Activated CD4-positive, alpha-beta memory T cell treated with anti-CD3 and anti-CD28 coated beads for 36 hours (primary cell): ENCODE measurements at regions not wholly inside any gene's neighbourhood (a gene's known extent, or its start where the extent isn't known, plus 50 kb on each side); places are given as distances from the start of the nearest gene placed in this dataset.

ENCODE experiments used
- CTCF ChIA-PET: fragments of 350-600 bp; sonication (Branson Sonifier 250); formaldehyde crosslinking; loops from one replicate; lab custom pipeline; 2021; ENCODE audit warnings: antibody characterized with exemption, inconsistent platforms; lab: Charles Lee
- POLR2A ChIA-PET: fragments of 350-600 bp; sonication (Branson Sonifier 250); formaldehyde crosslinking; loops from one replicate; lab custom pipeline; 2021; ENCODE audit warnings: antibody characterized with exemption; lab: Charles Lee
- DNase-seq: peaks from one replicate; pipeline ENCODE4 v3.0.0-alpha.2; 2020
- H3K27ac Mint-ChIP-seq: one replicate; pipeline ENCODE4 v1.8.0; 2021; ENCODE audit warnings: mixed read lengths
- H3K27me3 Mint-ChIP-seq: one replicate; pipeline ENCODE4 v1.8.0; 2021; ENCODE audit warnings: mixed read lengths
- H3K36me3 Mint-ChIP-seq: one replicate; pipeline ENCODE4 v1.8.0; 2021; ENCODE audit warnings: mixed read lengths
- H3K4me1 Mint-ChIP-seq: one replicate; pipeline ENCODE4 v1.8.0; 2021; ENCODE audit warnings: low read depth, mixed read lengths
- H3K4me3 Mint-ChIP-seq: one replicate; pipeline ENCODE4 v1.8.0; 2021; ENCODE audit warnings: mild to moderate bottlenecking, mixed read lengths
- H3K9me3 Mint-ChIP-seq: one replicate; pipeline ENCODE4 v1.8.0; 2021; ENCODE audit warnings: mixed read lengths
- intact Hi-C: fragments of 100-400 bp; cut with micrococcal nuclease; formaldehyde crosslinking; loops from one replicate; pipeline ENCODE4 v1.15.1; 2023

DNA sequence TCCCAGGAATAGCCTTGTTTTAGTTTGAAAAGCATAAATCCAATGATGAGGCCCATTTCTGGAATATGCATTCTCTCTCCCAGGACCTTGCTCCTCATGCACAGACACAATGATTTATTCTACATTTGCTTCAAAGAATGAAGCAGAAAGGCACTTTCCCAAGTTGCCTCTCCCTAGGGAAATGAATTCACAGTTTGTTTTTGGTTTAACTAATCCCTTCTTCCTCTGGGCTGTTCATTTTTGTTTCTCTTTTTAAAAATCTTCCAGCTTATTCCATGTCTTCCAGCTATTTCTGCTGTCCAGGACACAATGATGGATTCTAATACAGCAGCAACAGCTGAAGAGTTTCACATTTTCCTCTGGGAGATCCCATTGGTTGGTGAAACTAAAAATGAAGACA lies 1529.2 kb upstream of the TENM4 start:
- intact Hi-C loops: no loop called here
- ChIA-PET POLR2A (no interaction called here), CTCF (no interaction called here)

DNA sequence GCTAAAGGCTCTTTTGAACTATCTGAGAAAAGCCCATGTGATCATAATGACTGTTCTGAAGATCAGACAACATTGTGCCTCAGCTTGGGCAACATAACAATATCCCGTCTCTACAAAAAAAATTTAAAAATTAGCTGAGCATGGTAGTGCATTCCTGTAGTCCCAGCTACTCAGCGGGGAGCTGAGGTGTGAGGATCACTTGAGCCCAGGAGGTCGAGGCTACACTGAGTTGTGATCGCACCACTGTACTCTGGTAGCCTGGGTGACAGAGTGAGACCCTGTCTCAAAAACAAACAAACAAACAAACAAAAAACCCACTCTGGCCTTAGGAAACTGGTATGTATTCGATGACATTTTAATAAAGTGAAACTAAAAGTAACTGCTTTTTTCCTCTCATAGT lies 1526.8 kb upstream of the TENM4 start:
- intact Hi-C loops: no loop called here
- ChIA-PET POLR2A (no interaction called here), CTCF (no interaction called here)
- no peak for DNase-seq
- no peak overlapping the region for H3K4me3 Mint-ChIP-seq
- no peaks in the 10 kb centered on the region for H3K27me3 Mint-ChIP-seq
- H3K27ac Mint-ChIP-seq: no peak overlapping the region
- H3K4me1 Mint-ChIP-seq: no peaks in the 10 kb centered on the region
- H3K36me3 Mint-ChIP-seq: no peaks in the 10 kb centered on the region
- H3K9me3 Mint-ChIP-seq: peaks cover 19% of the 10 kb centered on the region

More for the DNA sequence above, 1529.2 kb upstream of the TENM4 start:
- Mint-ChIP-seq H3K27me3 (no peaks in the 10 kb centered on the region), H3K27ac (no peak overlapping the region), H3K4me1 (no peaks in the 10 kb centered on the region), H3K9me3 (peaks cover 11% of the 10 kb centered on the region), H3K4me3 (no peak overlapping the region), H3K36me3 (no peaks in the 10 kb centered on the region)
- DNase-seq: no peak

DNA sequence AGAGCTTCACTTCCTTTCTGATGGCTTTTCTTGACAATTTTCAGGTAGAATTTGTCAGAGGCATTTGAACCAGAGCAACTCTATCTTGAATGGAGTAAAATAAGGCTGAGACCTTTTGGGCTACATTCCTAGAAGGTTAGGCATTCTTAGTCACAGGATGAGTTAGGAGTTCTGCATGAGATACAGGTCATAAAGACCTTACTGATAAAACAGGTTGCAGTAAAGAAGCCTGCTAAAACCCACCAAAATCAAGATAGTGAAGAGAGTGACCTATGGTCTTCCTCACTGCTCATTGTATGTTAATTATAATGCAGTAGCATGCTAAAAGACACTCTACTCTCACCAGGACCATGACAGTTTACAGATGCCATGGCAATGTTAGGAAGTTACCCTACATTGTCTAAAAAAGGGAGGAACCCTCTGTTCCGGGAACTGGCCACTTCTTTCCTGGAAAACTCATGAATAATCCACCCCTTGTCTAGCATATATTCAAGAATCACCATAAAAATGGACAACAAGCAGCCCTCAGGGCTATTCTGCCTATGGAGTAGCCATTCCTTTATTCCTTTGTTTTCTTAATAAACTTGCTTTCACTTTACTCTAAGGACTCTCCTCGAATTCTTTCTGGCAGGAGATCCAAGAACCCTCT lies 1519.7 kb upstream of the TENM4 start:
- Mint-ChIP-seq H3K36me3 (no peaks in the 10 kb centered on the region), H3K4me3 (no peak overlapping the region), H3K4me1 (no peaks in the 10 kb centered on the region), H3K27me3 (no peaks in the 10 kb centered on the region), H3K9me3 (peaks cover 18% of the 10 kb centered on the region), H3K27ac (no peak overlapping the region)
- POLR2A ChIA-PET: no interaction called here
- intact Hi-C loops: no loop called here
- CTCF ChIA-PET: no interaction called here
- DNase-seq: no peak

DNA sequence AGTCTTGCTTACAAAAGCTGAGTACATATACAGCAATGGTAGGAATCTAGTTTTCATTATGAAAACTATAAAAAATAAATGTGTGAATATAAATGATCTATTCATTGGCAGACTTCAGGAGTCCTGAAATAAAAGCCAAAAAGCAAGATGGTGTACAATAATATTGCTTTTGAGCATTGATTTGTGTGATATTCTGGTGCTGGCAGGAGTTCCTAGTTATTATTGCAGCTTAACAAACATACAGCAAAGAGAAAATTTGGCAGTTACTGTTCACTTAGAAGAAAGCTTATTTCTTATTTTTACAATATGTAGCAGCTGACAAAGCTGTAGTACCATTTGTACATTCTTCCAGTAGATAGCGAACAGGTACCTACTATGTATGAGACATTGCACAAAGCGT lies 1518.9 kb upstream of the TENM4 start:
- no peak overlapping the region for H3K27ac Mint-ChIP-seq
- no peaks in the 10 kb centered on the region for H3K36me3 Mint-ChIP-seq
- H3K4me3 Mint-ChIP-seq: no peak overlapping the region
- intact Hi-C loops: no loop called here
- DNase-seq: no peak
- ChIA-PET CTCF (no interaction called here), POLR2A (no interaction called here)
- peaks cover 16% of the 10 kb centered on the region for H3K9me3 Mint-ChIP-seq
- H3K4me1 Mint-ChIP-seq: no peaks in the 10 kb centered on the region
- no peaks in the 10 kb centered on the region for H3K27me3 Mint-ChIP-seq

DNA sequence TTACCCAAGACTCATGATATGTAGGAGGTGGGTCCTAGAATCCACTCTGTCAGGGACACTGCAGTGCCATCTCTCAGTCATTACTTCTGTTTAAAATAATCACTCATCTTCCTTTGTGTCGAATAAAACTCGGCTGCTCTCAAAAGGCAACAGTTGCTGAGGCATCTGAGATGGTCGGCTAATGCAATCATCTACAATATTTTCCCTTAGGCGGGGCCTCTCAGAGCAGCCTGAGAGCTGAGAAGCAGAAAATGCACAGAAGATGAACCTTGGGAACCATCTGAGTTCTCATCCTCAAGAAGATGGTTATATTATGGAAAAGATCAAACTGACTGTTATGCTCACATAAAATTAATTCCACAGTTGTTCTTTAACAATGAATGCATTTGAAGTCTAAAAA lies 1518.2 kb upstream of the TENM4 start:
- H3K36me3 Mint-ChIP-seq: no peaks in the 10 kb centered on the region
- intact Hi-C loops: no loop called here
- POLR2A ChIA-PET: no interaction called here
- no peaks in the 10 kb centered on the region for H3K27me3 Mint-ChIP-seq
- DNase-seq: no peak
- H3K4me3 Mint-ChIP-seq: no peak overlapping the region
- peaks cover 12% of the 10 kb centered on the region for H3K9me3 Mint-ChIP-seq
- H3K4me1 Mint-ChIP-seq: no peaks in the 10 kb centered on the region
- CTCF ChIA-PET: no interaction called here
- no peak overlapping the region for H3K27ac Mint-ChIP-seq

DNA sequence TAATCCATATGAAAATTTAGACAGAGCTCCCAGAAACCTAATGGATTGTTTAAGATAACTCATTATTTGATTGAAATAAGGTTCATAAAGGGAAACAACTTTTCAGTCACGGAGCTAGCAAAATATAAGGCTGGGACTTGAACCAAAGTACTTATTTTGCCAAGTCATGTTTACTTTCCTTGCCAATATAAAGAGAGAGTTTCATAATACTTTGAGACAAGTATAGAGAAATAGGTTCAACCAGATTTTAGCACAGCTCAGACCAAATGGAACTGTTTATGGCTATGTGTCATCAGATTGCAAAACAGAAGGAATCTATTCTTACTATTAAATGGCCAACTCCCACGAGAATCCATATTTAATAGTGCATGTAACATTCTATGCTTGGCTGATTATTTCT lies 1517.5 kb upstream of the TENM4 start:
- Mint-ChIP-seq H3K36me3 (no peaks in the 10 kb centered on the region), H3K27me3 (no peaks in the 10 kb centered on the region), H3K4me3 (no peak overlapping the region), H3K9me3 (peaks cover 12% of the 10 kb centered on the region), H3K4me1 (no peaks in the 10 kb centered on the region), H3K27ac (no peak overlapping the region)
- DNase-seq: no peak
- ChIA-PET CTCF (no interaction called here), POLR2A (no interaction called here)
- intact Hi-C loops: no loop called here

DNA sequence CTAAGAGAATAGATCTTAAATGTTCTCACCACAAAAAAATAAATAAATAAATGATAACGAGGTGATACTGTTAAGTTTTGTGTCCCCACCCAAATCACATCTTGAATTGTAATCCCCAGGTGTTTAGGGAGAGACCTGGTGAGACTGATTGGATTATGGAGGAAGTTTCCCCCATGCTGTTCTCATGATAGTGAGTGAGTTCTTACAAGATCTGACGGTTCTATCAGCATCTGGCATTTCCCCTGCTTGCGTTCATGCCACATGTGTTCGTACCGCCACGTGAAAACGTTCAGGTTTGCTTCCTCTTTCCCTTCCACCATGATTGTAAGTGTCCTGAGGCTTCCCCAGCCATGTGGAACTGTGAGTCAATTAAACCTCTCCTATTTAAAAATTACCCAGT lies 1514.8 kb upstream of the TENM4 start:
- ChIA-PET POLR2A (no interaction called here), CTCF (no interaction called here)
- H3K27ac Mint-ChIP-seq: no peak overlapping the region
- no peaks in the 10 kb centered on the region for H3K36me3 Mint-ChIP-seq
- no peak for DNase-seq
- peaks cover 3% of the 10 kb centered on the region for H3K9me3 Mint-ChIP-seq
- intact Hi-C loops: no loop called here
- no peaks in the 10 kb centered on the region for H3K27me3 Mint-ChIP-seq
- no peaks in the 10 kb centered on the region for H3K4me1 Mint-ChIP-seq
- H3K4me3 Mint-ChIP-seq: no peak overlapping the region

DNA sequence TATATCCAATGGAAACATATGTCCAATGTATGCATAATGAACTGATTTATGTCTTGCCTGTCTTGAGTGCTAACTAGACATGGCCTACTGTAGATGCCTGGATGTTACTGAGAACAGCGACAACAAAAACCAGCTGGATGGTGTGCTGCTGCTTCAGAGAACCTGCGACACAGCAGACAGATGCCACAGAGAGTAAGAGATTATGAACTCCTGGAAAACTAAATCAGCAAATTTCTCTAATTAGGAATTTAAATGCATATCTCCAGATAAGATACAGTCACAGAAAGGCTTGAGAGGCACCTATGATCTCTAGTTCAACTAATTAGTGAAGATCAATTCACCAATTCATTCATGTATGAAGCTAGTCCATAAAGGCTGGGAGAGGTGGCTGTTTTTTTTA lies 1508.0 kb upstream of the TENM4 start:
- CTCF ChIA-PET: no interaction called here

DNA sequence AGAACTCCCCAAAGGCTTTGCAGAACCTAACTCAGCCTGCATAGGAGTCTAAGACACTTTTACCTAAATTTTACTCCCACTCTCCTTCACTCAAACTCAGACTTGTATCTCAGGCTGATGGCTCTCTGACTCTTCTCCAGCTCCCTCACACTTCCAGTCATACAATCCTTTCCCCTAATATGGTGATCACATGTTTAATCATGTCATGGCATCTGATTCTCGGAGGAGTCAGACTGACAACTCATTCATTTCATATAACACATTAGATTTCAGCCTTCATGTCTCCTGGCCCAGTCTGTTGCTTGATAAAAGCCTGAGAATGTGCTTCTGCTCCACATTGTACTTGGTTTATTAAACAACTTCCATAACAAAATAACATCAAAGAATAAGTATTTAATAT lies 1503.9 kb upstream of the TENM4 start:
- Mint-ChIP-seq H3K27ac (no peak overlapping the region), H3K36me3 (no peaks in the 10 kb centered on the region), H3K4me1 (no peaks in the 10 kb centered on the region), H3K4me3 (no peak overlapping the region), H3K9me3 (peaks cover 9% of the 10 kb centered on the region), H3K27me3 (no peaks in the 10 kb centered on the region)
- no peak for DNase-seq
- intact Hi-C loops: no loop called here
- POLR2A ChIA-PET: no interaction called here
- CTCF ChIA-PET: no interaction called here

More for the DNA sequence above, 1508.0 kb upstream of the TENM4 start:
- no peaks in the 10 kb centered on the region for H3K27me3 Mint-ChIP-seq
- H3K36me3 Mint-ChIP-seq: no peaks in the 10 kb centered on the region
- peaks cover 15% of the 10 kb centered on the region for H3K9me3 Mint-ChIP-seq
- no peak for DNase-seq
- H3K4me3 Mint-ChIP-seq: no peak overlapping the region
- POLR2A ChIA-PET: no interaction called here
- H3K4me1 Mint-ChIP-seq: no peaks in the 10 kb centered on the region
- intact Hi-C loops: no loop called here
- no peak overlapping the region for H3K27ac Mint-ChIP-seq

DNA sequence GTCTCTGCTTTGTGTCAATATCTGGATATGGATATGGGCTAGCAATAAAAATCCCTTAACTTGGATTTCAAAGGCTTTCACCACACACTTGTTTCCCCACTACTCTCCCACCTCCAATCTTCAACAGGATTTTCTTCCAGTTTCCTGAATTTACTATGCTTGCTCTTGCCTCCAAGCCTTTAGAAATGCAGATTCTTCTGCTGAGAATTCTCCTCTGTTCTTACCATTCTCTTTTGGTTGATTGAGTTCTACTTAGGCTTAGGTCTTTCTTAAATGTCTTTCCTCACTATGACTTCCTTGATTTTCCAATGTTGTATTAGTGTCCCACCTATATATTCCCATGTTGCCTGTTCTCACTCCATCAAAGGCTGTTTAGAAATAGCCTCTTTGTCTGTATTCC lies 1502.4 kb upstream of the TENM4 start:
- Mint-ChIP-seq H3K9me3 (peaks cover 9% of the 10 kb centered on the region), H3K4me1 (no peaks in the 10 kb centered on the region), H3K27me3 (no peaks in the 10 kb centered on the region), H3K36me3 (no peaks in the 10 kb centered on the region), H3K4me3 (no peak overlapping the region), H3K27ac (no peak overlapping the region)
- ChIA-PET POLR2A (no interaction called here), CTCF (no interaction called here)
- no peak for DNase-seq
- intact Hi-C loops: no loop called here

DNA sequence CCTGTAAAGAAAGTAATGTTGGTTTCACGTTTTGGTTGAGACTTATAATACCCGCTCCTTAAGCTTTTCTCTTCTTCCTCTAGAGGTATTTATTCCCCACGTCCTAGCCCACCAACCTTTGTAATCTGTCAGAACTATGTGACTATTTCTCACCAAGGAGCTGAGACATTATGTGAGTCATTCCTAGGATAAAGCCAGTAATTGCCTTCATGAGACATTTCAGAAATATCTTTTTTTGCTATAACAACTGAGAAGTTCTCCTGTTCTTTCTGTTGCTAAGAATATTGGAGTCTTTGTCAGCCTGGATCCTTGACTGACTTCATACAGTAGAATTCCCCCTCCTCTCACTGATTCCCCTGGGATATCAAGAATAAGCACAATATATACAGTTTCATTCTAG lies 1497.0 kb upstream of the TENM4 start:
- H3K4me3 Mint-ChIP-seq: no peak overlapping the region
- no peaks in the 10 kb centered on the region for H3K36me3 Mint-ChIP-seq
- H3K27ac Mint-ChIP-seq: no peak overlapping the region
- intact Hi-C loops: no loop called here
- no peaks in the 10 kb centered on the region for H3K4me1 Mint-ChIP-seq
- ChIA-PET CTCF (no interaction called here), POLR2A (no interaction called here)
- no peaks in the 10 kb centered on the region for H3K27me3 Mint-ChIP-seq
- peaks cover 4% of the 10 kb centered on the region for H3K9me3 Mint-ChIP-seq
- DNase-seq: no peak

DNA sequence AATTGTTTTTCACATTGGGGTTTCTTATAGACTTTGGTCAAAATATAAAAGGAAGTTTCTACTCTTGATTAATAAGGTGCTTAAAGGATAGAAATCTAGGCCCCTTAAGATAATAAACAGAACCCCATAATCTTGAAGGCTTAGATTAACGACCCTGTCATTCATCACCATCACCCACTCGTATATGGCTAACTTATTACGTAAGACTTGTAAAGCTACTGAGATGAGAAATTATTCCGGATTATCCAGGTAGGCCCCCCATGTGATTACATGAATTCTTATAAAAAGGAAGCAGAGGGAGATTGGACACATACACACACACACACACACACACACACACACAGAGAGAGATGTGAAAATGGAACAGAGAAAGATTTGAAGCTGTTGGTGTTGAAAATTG lies 1489.2 kb upstream of the TENM4 start:
- H3K4me1 Mint-ChIP-seq: no peaks in the 10 kb centered on the region
- CTCF ChIA-PET: no interaction called here
- intact Hi-C loops: no loop called here
- DNase-seq: no peak
- no peaks in the 10 kb centered on the region for H3K27me3 Mint-ChIP-seq
- no peak overlapping the region for H3K4me3 Mint-ChIP-seq
- no peaks in the 10 kb centered on the region for H3K36me3 Mint-ChIP-seq
- H3K9me3 Mint-ChIP-seq: peaks cover 16% of the 10 kb centered on the region
- H3K27ac Mint-ChIP-seq: no peak overlapping the region
- POLR2A ChIA-PET: no interaction called here

DNA sequence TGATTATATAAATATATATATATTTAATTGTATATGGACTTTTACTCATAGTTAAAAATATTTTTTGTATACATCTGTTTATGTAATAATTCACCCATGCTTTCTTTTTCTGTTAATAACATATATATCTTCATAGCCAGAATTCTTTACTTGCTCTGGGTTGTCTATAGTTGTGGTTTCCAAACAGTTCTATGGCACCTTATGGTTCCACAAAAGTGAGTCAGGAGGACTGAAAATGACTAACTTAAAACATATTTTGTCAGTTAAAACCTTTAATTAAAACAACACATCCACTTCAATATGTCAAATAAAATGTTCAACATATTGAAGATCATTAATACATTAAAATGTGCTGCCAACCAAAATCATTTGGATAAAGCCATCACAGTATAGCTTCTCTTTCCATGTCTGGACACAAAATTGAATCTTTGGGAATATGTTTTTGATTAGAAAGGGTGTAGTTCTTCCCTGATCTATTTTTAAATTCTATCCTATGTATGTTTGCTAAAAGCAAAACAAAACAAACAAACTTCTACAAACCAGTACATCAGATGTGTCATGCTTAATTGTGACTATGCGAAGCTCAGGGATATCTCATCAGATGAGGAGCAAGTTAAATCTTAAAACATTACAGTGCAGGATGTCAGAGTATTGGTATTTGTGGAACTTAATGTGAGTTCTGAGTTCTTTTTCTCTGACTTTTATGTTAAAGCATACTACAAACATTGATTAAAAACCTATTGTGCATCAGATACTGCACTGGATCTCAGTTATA lies 1488.4 kb upstream of the TENM4 start:
- ChIA-PET CTCF (no interaction called here), POLR2A (no interaction called here)
- intact Hi-C loops: no loop called here
- H3K36me3 Mint-ChIP-seq: no peaks in the 10 kb centered on the region
- no peak for DNase-seq
- no peak overlapping the region for H3K27ac Mint-ChIP-seq
- no peaks in the 10 kb centered on the region for H3K27me3 Mint-ChIP-seq
- no peaks in the 10 kb centered on the region for H3K4me1 Mint-ChIP-seq
- peaks cover 25% of the 10 kb centered on the region for H3K9me3 Mint-ChIP-seq
- no peak overlapping the region for H3K4me3 Mint-ChIP-seq
